HepG2 (cell line): ENCODE measurements at regions not wholly inside any gene's neighbourhood (a gene's known extent, or its start where the extent isn't known, plus 50 kb on each side); places are given as distances from the start of the nearest gene placed in this dataset.

Experiments
- ATAC-seq: fragments of 200-7000 bp; cut with Tn5 transposase; 3 replicates; pipeline ENCODE4 v1.9.1; 2020; ENCODE audit warnings: mild to moderate bottlenecking, moderate library complexity
- BruUV-seq: library from RNA; stranded (reverse); fragments of 400-500 nt; replicated peaks from 2 replicates; lab custom pipeline; 2021; lab: Mats Ljungman, UMichigan
- CTCF ChIA-PET: fragments of 300-600 bp; formaldehyde crosslinking; extraction: SDS; loops from one replicate; lab custom pipeline; 2021; ENCODE audit warnings: low total read pairs, inconsistent platforms, low intra/inter-chr PET ratio; lab: Yijun Ruan, JAX
- POLR2A ChIA-PET: fragments of 350-600 bp; sonication (Branson Sonifier 250); formaldehyde crosslinking; loops from one replicate; lab custom pipeline; 2020; ENCODE audit warnings: antibody characterized with exemption, inconsistent platforms; lab: Yijun Ruan, JAX
- DNase-seq: peaks from one replicate; pipeline ENCODE4 v3.0.0-alpha.2; 2015; ENCODE audit warnings: low spot score
- FAIRE-seq: peaks from 3 replicates; lab custom pipeline; 2011; peaks lifted over from hg19 to GRCh38; lab: Jason Lieb, UNC
- H2AFZ ChIP-seq: one replicate; pipeline ENCODE4 v1.6.1; 2011; ENCODE audit warnings: low read length, inconsistent platforms
- H3K27ac ChIP-seq: fragments of 300-600 bp; 3 replicates; pipeline ENCODE4 v1.8.0; 2011; ENCODE audit warnings: mixed run types, mild to moderate bottlenecking, mixed read lengths, low read length, inconsistent platforms; ENCODE audit not compliant: insufficient read depth; ENCODE audit errors: extremely low read length
- H3K27me3 ChIP-seq, 2 experiments: fragments of 200-600 bp in 1 of 2; 2 replicates in 1 of 2; 3 replicates in 1 of 2; pipeline versions ENCODE4 v1.6.0 to v1.8.0; 2011; ENCODE audit warnings: low read length in 2 of 2, mild to moderate bottlenecking in 2 of 2, moderate library complexity in 2 of 2, inconsistent platforms in 1 of 2; ENCODE audit not compliant: insufficient read depth in 2 of 2, control insufficient read depth in 1 of 2
- H3K36me3 ChIP-seq, 2 experiments: fragments of 200-600 bp in 1 of 2; replicated peaks in 1 of 2; 2 replicates in 1 of 2; 3 replicates in 1 of 2; pipeline versions ENCODE4 v1.5.1 to v1.8.0; 2011; ENCODE audit warnings: low read length in 2 of 2, inconsistent platforms in 1 of 2; ENCODE audit not compliant: insufficient read depth in 2 of 2, control insufficient read depth in 1 of 2
- H3K4me1 ChIP-seq: 2 replicates; pipeline ENCODE4 v1.5.1; 2012; ENCODE audit warnings: low read length, inconsistent platforms; ENCODE audit not compliant: insufficient read depth
- H3K4me2 ChIP-seq: 2 replicates; pipeline ENCODE4 v1.6.0; 2011; ENCODE audit warnings: low read depth, low read length, inconsistent platforms
- H3K4me3 ChIP-seq, 3 experiments: fragments of 200-600 bp in 1 of 3; sonication (generic), shearing (Covaris generic) in 1 of 3; replicated peaks in 1 of 3; 2 replicates each; pipeline ENCODE4 v1.5.1; 2011 to 2016; ENCODE audit warnings: low read length in 3 of 3, inconsistent platforms in 2 of 3, low read depth in 2 of 3, mild to moderate bottlenecking in 2 of 3, control low read depth in 1 of 3, mixed read lengths in 1 of 3; ENCODE audit not compliant: insufficient read depth in 1 of 3
- H3K79me2 ChIP-seq: one replicate; pipeline ENCODE4 v1.6.1; 2011; ENCODE audit warnings: low read length, inconsistent platforms; ENCODE audit not compliant: insufficient read depth
- H3K9ac ChIP-seq: 2 replicates; pipeline ENCODE4 v1.6.0; 2011; ENCODE audit warnings: mild to moderate bottlenecking, low read depth, low read length, inconsistent platforms; ENCODE audit not compliant: insufficient read depth
- H3K9me3 ChIP-seq: 2 replicates; pipeline ENCODE4 v1.5.1; 2012; ENCODE audit warnings: mild to moderate bottlenecking, low read length
- H4K20me1 ChIP-seq: 2 replicates; pipeline ENCODE4 v1.6.0; 2011; ENCODE audit warnings: inconsistent platforms, mild to moderate bottlenecking, low read length, moderate library complexity; ENCODE audit not compliant: insufficient read depth
- CREB1 ChIP-seq, 2 experiments: fragments of 450-650 bp in 1 of 2; IDR thresholded peaks; 2 replicates each; pipeline ENCODE4 v1.6.1; 2016 to 2017; ENCODE audit warnings: control low read depth in 1 of 2, mild to moderate bottlenecking in 1 of 2, missing compliant biosample characterization in 1 of 2, missing genetic modification characterization in 1 of 2
- FLYWCH1 ChIP-seq: sonication (generic); formaldehyde crosslinking; IDR thresholded peaks from 2 replicates; pipeline ENCODE4 v1.8.1; 2023; ENCODE audit warnings: mild to moderate bottlenecking, missing genetic modification reagents
- GTF3A ChIP-seq: sonication (generic); formaldehyde crosslinking; conservative IDR thresholded peaks from 2 replicates; pipeline ENCODE4 v1.4.0; 2020; ENCODE audit warnings: mild to moderate bottlenecking, missing genetic modification reagents
- IKZF1 ChIP-seq: fragments of 450-650 bp; IDR thresholded peaks from 2 replicates; pipeline ENCODE4 v1.7.1; 2016
- MAFG ChIP-seq: sonication (generic); formaldehyde crosslinking; IDR thresholded peaks from 2 replicates; pipeline ENCODE4 v1.5.1; 2020; ENCODE audit warnings: mild to moderate bottlenecking, missing genetic modification reagents
- MLLT10 ChIP-seq: sonication (generic); formaldehyde crosslinking; IDR thresholded peaks from 2 replicates; pipeline ENCODE4 v1.4.0; 2020; ENCODE audit warnings: missing genetic modification reagents
- NFIB ChIP-seq: sonication (generic); formaldehyde crosslinking; IDR thresholded peaks from 2 replicates; pipeline ENCODE4 v1.9.0; 2021; ENCODE audit warnings: missing genetic modification reagents, mild to moderate bottlenecking, borderline replicate concordance
- ONECUT2 ChIP-seq: sonication (generic); formaldehyde crosslinking; IDR thresholded peaks from 2 replicates; pipeline ENCODE4 v1.4.0; 2020; ENCODE audit warnings: missing genetic modification reagents
- RBM22 ChIP-seq: fragments of 200-400 bp; formaldehyde crosslinking; optimal IDR thresholded peaks from 2 replicates; pipeline ENCODE3; 2017; ENCODE audit warnings: mild to moderate bottlenecking, low read length, moderate library complexity
- SRSF1 ChIP-seq: fragments of 200-400 bp; formaldehyde crosslinking; optimal IDR thresholded peaks from 2 replicates; pipeline ENCODE3; 2017; ENCODE audit warnings: mild to moderate bottlenecking, low read depth, low read length, moderate library complexity
- TCF7 ChIP-seq: sonication (generic); IDR thresholded peaks from 2 replicates; pipeline ENCODE4 v1.6.1; 2016; ENCODE audit warnings: antibody characterized with exemption, low read depth
- TGIF2 ChIP-seq: IDR thresholded peaks from 2 replicates; pipeline ENCODE4 v1.6.1; 2016; ENCODE audit warnings: control low read depth, missing compliant biosample characterization
- ZBTB7A ChIP-seq: sonication (generic); formaldehyde crosslinking; IDR thresholded peaks from 2 replicates; pipeline ENCODE4 v1.8.0; 2022; ENCODE audit warnings: mild to moderate bottlenecking, missing genetic modification reagents
- ZFP82 ChIP-seq: sonication (generic); formaldehyde crosslinking; IDR thresholded peaks from 2 replicates; pipeline ENCODE4 v1.5.1; 2020; ENCODE audit warnings: mild to moderate bottlenecking, missing genetic modification reagents, borderline replicate concordance
- ZNF343 ChIP-seq: sonication (generic); formaldehyde crosslinking; IDR thresholded peaks from 2 replicates; pipeline ENCODE4 v1.4.0; 2020; ENCODE audit warnings: mild to moderate bottlenecking, missing genetic modification reagents
- ZNF550 ChIP-seq: sonication (generic); formaldehyde crosslinking; IDR thresholded peaks from 2 replicates; pipeline ENCODE4 v1.4.0; 2020; ENCODE audit warnings: mild to moderate bottlenecking, missing genetic modification reagents, borderline replicate concordance
- ZNF644 ChIP-seq: IDR thresholded peaks from 2 replicates; pipeline ENCODE4 v1.6.1; 2016; ENCODE audit warnings: low read depth
- in situ Hi-C: cut with HindIII; loops from 2 replicates; pipeline ENCODE4 v1.10.0; 2017; ENCODE audit warnings: low pct_unique_long_range_greater_than_20kb; ENCODE audit not compliant: extremely low pct_ligation_motif_present
- intact Hi-C: fragments of 100-400 bp; cut with micrococcal nuclease; formaldehyde crosslinking; loops from one replicate; pipeline ENCODE4 v1.10.0; 2022; ENCODE audit not compliant: unreplicated experiment
- TF ChIP-seq, protein P1 (sequence below): sonication (generic); formaldehyde crosslinking; IDR thresholded peaks from 2 replicates; pipeline ENCODE4 v1.5.0; 2020; ENCODE audit warnings: mild to moderate bottlenecking, missing genetic modification reagents
- TF ChIP-seq, protein P2 (sequence below): sonication (generic); formaldehyde crosslinking; IDR thresholded peaks from 2 replicates; pipeline ENCODE4 v1.4.0; 2020; ENCODE audit warnings: missing genetic modification reagents
- TF ChIP-seq, protein P3 (sequence below): sonication (generic); formaldehyde crosslinking; IDR thresholded peaks from 2 replicates; pipeline ENCODE4 v1.5.0; 2020; ENCODE audit warnings: mild to moderate bottlenecking, missing genetic modification reagents

DNA sequence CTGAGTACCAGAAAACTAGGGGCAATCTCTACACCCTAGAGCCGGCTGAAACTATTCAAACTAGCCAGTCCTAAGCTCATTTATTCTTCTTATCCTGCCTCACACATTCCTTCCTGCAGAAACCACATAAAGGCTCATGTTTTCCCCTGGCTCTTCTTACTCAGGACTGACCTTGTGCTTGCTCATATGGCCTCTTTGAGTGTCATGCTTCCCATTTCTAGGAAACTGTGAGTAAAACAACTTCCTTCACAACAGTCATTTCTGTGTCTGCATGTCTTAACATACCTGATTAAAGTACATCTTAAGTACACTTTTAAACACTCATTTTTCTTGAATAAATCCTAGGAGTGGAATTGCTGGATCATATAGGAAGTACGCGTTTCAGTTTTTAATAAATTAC is 52.3 kb upstream of the KIAA1217 start (continued):
- TF ChIP-seq ONECUT2, result no peak
- TF ChIP-seq ZNF550 (CRISPR knock-in tag), result no peak
- TF ChIP-seq TGIF2 (CRISPR knock-in tag), result no peak
- no peak for TF ChIP-seq ZNF644 (CRISPR knock-in tag)
- no peak for TF ChIP-seq FLYWCH1 (CRISPR knock-in tag)
- no peak for TF ChIP-seq MAFG (CRISPR knock-in tag)
- no peak for TF ChIP-seq TCF7

DNA sequence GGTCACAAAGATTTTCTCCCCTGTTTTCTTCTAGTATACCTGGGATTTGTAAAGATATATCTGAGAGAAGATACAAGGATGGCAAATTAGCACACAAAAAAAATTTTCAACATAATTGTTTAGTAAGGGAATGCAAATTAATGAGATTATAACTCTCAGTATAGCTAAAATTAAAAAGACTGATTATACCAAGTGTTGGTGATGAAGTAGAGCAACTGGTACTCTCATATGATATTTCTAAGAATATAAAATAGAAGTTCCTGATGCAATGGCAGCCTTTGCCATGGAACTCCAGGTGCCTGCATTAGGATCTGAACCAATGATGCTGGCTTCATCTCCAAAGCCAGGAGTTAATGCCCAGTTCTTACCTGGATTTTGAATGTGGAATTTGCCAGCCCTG is 51.4 kb upstream of the KIAA1217 start:
- Histone ChIP-seq H3K36me3 (no peaks in the 10 kb centered on the region), H3K4me1 (no peaks in the 10 kb centered on the region), H3K27me3 (no peaks in the 10 kb centered on the region), H4K20me1 (no peaks in the 10 kb centered on the region), H3K4me3 (no peak overlapping the region), H2AFZ (no peak overlapping the region), H3K79me2 (no peaks in the 10 kb centered on the region), H3K9ac (no peak overlapping the region), H3K27ac (no peak overlapping the region), H3K4me2 (no peak overlapping the region), H3K9me3 (no peaks in the 10 kb centered on the region)
- no TSS peak for BruUV-seq
- ChIA-PET POLR2A (no interaction called here), CTCF (no interaction called here)
- in situ Hi-C loops, result no loop called here
- ATAC-seq (no peak), FAIRE-seq (no peak), DNase-seq (no peak)
- intact Hi-C loops, result no loop called here
- TF ChIP-seq NFIB (CRISPR knock-in tag) (no peak), ZFP82 (no peak), SRSF1 (no peak), RBM22 (no peak), MLLT10 (CRISPR knock-in tag) (no peak), ZBTB7A (no peak), CREB1 (IDR thresholded peaks at IDR 0.05) (no peak), CREB1 (CRISPR knock-in tag; IDR thresholded peaks at IDR 0.05) (no peak), ZNF343 (no peak), GTF3A (no peak), IKZF1 (no peak)
- TF ChIP-seq, protein P1, sequence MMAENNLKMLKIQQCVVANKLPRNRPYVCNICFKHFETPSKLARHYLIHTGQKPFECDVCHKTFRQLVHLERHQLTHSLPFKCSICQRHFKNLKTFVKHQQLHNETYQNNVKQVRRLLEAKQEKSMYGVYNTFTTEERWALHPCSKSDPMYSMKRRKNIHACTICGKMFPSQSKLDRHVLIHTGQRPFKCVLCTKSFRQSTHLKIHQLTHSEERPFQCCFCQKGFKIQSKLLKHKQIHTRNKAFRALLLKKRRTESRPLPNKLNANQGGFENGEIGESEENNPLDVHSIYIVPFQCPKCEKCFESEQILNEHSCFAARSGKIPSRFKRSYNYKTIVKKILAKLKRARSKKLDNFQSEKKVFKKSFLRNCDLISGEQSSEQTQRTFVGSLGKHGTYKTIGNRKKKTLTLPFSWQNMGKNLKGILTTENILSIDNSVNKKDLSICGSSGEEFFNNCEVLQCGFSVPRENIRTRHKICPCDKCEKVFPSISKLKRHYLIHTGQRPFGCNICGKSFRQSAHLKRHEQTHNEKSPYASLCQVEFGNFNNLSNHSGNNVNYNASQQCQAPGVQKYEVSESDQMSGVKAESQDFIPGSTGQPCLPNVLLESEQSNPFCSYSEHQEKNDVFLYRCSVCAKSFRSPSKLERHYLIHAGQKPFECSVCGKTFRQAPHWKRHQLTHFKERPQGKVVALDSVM (CRISPR knock-in tag), result no peak
- TF ChIP-seq, protein P2, sequence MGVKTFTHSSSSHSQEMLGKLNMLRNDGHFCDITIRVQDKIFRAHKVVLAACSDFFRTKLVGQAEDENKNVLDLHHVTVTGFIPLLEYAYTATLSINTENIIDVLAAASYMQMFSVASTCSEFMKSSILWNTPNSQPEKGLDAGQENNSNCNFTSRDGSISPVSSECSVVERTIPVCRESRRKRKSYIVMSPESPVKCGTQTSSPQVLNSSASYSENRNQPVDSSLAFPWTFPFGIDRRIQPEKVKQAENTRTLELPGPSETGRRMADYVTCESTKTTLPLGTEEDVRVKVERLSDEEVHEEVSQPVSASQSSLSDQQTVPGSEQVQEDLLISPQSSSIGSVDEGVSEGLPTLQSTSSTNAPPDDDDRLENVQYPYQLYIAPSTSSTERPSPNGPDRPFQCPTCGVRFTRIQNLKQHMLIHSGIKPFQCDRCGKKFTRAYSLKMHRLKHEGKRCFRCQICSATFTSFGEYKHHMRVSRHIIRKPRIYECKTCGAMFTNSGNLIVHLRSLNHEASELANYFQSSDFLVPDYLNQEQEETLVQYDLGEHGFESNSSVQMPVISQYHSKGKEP (CRISPR knock-in tag), result no peak
- TF ChIP-seq, protein P3, sequence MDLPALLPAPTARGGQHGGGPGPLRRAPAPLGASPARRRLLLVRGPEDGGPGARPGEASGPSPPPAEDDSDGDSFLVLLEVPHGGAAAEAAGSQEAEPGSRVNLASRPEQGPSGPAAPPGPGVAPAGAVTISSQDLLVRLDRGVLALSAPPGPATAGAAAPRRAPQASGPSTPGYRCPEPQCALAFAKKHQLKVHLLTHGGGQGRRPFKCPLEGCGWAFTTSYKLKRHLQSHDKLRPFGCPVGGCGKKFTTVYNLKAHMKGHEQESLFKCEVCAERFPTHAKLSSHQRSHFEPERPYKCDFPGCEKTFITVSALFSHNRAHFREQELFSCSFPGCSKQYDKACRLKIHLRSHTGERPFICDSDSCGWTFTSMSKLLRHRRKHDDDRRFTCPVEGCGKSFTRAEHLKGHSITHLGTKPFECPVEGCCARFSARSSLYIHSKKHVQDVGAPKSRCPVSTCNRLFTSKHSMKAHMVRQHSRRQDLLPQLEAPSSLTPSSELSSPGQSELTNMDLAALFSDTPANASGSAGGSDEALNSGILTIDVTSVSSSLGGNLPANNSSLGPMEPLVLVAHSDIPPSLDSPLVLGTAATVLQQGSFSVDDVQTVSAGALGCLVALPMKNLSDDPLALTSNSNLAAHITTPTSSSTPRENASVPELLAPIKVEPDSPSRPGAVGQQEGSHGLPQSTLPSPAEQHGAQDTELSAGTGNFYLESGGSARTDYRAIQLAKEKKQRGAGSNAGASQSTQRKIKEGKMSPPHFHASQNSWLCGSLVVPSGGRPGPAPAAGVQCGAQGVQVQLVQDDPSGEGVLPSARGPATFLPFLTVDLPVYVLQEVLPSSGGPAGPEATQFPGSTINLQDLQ (CRISPR knock-in tag), result no peak
